Cardiac muscle cell (in vitro differentiated cells and primary cell): ENCODE measurements at regions not wholly inside any gene's neighbourhood (a gene's known extent, or its start where the extent isn't known, plus 50 kb on each side); places are given as distances from the start of the nearest gene placed in this dataset.

Experiments used
- DNase-seq, 2 donors: peaks; one replicate each; pipeline versions ENCODE4 v3.0.0 to v3.0.0-alpha.2; 2010 to 2017; ENCODE audit warnings: low read depth in 1 of 2, low spot score in 1 of 2
- H3K27ac ChIP-seq: fragments of 200-600 bp; sonication (generic); 2 replicates; pipeline ENCODE4 v1.5.1; 2016
- H3K27me3 ChIP-seq: fragments of 200-600 bp; sonication (generic); 2 replicates; pipeline ENCODE4 v1.6.0; 2016; ENCODE audit warnings: control low read depth
- H3K36me3 ChIP-seq: fragments of 200-600 bp; sonication (generic); 2 replicates; pipeline ENCODE4 v1.5.1; 2016; ENCODE audit warnings: control low read depth
- H3K4me1 ChIP-seq: fragments of 200-600 bp; sonication (generic); 2 replicates; pipeline ENCODE4 v1.8.1; 2017; ENCODE audit warnings: low read depth, mild to moderate bottlenecking, mixed run types
- H3K4me3 ChIP-seq: fragments of 200-600 bp; sonication (generic); 2 replicates; pipeline ENCODE4 v1.5.1; 2016; ENCODE audit warnings: mild to moderate bottlenecking
- H3K9me3 ChIP-seq: fragments of 200-600 bp; sonication (generic); 2 replicates; pipeline ENCODE4 v1.5.1; 2017; ENCODE audit warnings: low read depth, mild to moderate bottlenecking, control low read depth
- TF ChIP-seq, protein P1 (sequence below): IDR thresholded peaks from 2 replicates; pipeline ENCODE4 v1.5.1; 2012; ENCODE audit warnings: low read depth, mild to moderate bottlenecking, low read length

DNA sequence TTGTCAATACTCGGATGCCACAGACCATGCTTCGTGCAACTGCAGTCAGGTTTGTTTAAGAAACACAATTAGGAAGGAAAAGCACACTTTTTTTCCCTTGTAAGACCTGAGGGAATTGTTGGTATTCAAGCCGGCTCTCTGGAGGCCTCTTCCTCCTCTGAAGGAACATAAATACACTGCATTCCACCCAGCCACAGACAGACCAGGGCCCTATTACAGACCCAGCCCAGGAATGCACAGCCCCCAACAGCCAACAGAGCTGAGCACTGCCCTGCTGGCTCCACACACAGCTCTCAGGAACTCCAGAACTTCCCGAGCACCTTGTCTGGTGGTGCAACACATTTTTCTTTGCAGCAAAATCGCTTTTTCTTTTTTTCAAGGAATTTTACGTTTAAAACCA, 488.7 kb upstream of the PROK2 start:
- H3K4me3 ChIP-seq = no peak overlapping the region
- DNase-seq = peak; percentile 54 to 91
- H3K27ac ChIP-seq = no peak overlapping the region
- no peaks in the 10 kb centered on the region for H3K27me3 ChIP-seq
- TF ChIP-seq, protein P1, sequence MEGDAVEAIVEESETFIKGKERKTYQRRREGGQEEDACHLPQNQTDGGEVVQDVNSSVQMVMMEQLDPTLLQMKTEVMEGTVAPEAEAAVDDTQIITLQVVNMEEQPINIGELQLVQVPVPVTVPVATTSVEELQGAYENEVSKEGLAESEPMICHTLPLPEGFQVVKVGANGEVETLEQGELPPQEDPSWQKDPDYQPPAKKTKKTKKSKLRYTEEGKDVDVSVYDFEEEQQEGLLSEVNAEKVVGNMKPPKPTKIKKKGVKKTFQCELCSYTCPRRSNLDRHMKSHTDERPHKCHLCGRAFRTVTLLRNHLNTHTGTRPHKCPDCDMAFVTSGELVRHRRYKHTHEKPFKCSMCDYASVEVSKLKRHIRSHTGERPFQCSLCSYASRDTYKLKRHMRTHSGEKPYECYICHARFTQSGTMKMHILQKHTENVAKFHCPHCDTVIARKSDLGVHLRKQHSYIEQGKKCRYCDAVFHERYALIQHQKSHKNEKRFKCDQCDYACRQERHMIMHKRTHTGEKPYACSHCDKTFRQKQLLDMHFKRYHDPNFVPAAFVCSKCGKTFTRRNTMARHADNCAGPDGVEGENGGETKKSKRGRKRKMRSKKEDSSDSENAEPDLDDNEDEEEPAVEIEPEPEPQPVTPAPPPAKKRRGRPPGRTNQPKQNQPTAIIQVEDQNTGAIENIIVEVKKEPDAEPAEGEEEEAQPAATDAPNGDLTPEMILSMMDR = no peak
- no peaks in the 10 kb centered on the region for H3K36me3 ChIP-seq
- no peaks in the 10 kb centered on the region for H3K9me3 ChIP-seq
- peaks cover 25% of the 10 kb centered on the region for H3K4me1 ChIP-seq

- TF ChIP-seq, protein P1 = no peak
- DNase-seq = no peak
- no peaks in the 10 kb centered on the region for H3K36me3 ChIP-seq
These were observed 487.4 kb upstream of the PROK2 start for GRCh38 chr3:72272356-72272755.

GRCh38 chr3:72271923-72272322, 487.0 kb upstream of the PROK2 start:
- DNase-seq = no peak
- Histone ChIP-seq H3K27me3 (no peaks in the 10 kb centered on the region), H3K36me3 (no peaks in the 10 kb centered on the region), H3K4me1 (peaks cover 36% of the 10 kb centered on the region), H3K4me3 (no peak overlapping the region), H3K27ac (no peak overlapping the region), H3K9me3 (no peaks in the 10 kb centered on the region)
- TF ChIP-seq, protein P1 = no peak

More at GRCh38 chr3:72272356-72272755, 487.4 kb upstream of the PROK2 start:
- no peaks in the 10 kb centered on the region for H3K27me3 ChIP-seq
- no peak overlapping the region for H3K4me3 ChIP-seq
- H3K9me3 ChIP-seq = no peaks in the 10 kb centered on the region
- no peak overlapping the region for H3K27ac ChIP-seq
- H3K4me1 ChIP-seq = peaks cover 36% of the 10 kb centered on the region

- Histone ChIP-seq H3K36me3 (no peaks in the 10 kb centered on the region), H3K4me1 (peaks cover 36% of the 10 kb centered on the region), H3K27ac (no peak overlapping the region), H3K27me3 (no peaks in the 10 kb centered on the region), H3K4me3 (no peak overlapping the region), H3K9me3 (no peaks in the 10 kb centered on the region)
- TF ChIP-seq, protein P1 = no peak
- no peak for DNase-seq
These were observed 486.3 kb upstream of the PROK2 start for GRCh38 chr3:72271216-72271615.

GRCh38 chr3:72270730-72271129, 485.8 kb upstream of the PROK2 start:
- Histone ChIP-seq H3K27ac (no peak overlapping the region), H3K36me3 (no peaks in the 10 kb centered on the region), H3K4me3 (no peak overlapping the region), H3K9me3 (no peaks in the 10 kb centered on the region), H3K4me1 (peaks cover 36% of the 10 kb centered on the region), H3K27me3 (no peaks in the 10 kb centered on the region)
- TF ChIP-seq, protein P1 = no peak
- DNase-seq = no peak
